Ectodermal cell (in vitro differentiated cells): ENCODE measurements at regions not wholly inside any gene's neighbourhood (a gene's known extent, or its start where the extent isn't known, plus 50 kb on each side); places are given as distances from the start of the nearest gene placed in this dataset.
"Not testable (repeated sequence)": the region's sequence is repeated elsewhere in the genome, so short reads cannot be mapped to it uniquely, and the experiment has no call there.

ENCODE experiments used
- H3K27ac ChIP-seq: 2 replicates; pipeline ENCODE4 v1.7.0; 2013; ENCODE audit warnings: mild to moderate bottlenecking, low read depth, low read length; ENCODE audit not compliant: insufficient read depth, poor library complexity, severe bottlenecking
- H3K27me3 ChIP-seq: 2 replicates; pipeline ENCODE4 v1.7.0; 2013; ENCODE audit warnings: mild to moderate bottlenecking, low read length; ENCODE audit not compliant: insufficient read depth, control insufficient read depth, poor library complexity, severe bottlenecking
- H3K36me3 ChIP-seq: one replicate; pipeline ENCODE4 v1.7.0; 2013; ENCODE audit warnings: low read length; ENCODE audit not compliant: control insufficient read depth, insufficient read depth
- H3K4me1 ChIP-seq: one replicate; pipeline ENCODE4 v1.7.0; 2013; ENCODE audit warnings: low read length; ENCODE audit not compliant: control insufficient read depth, insufficient read depth
- H3K4me3 ChIP-seq: 2 replicates; pipeline ENCODE4 v1.7.0; 2013; ENCODE audit warnings: low read depth, low read length, control low read depth; ENCODE audit not compliant: insufficient read depth
- H3K9me3 ChIP-seq: 2 replicates; pipeline ENCODE4 v1.7.0; 2013; ENCODE audit warnings: mild to moderate bottlenecking, low read length, moderate library complexity; ENCODE audit not compliant: control insufficient read depth
- WGBS, 2 experiments: methylation state at CpG; one replicate each; pipeline ENCODE4 v1.1.7; 2013; ENCODE audit warnings: missing lambda C conversion rate in 2 of 2; 5-methylcytosine and 5-hydroxymethylcytosine counted together

DNA sequence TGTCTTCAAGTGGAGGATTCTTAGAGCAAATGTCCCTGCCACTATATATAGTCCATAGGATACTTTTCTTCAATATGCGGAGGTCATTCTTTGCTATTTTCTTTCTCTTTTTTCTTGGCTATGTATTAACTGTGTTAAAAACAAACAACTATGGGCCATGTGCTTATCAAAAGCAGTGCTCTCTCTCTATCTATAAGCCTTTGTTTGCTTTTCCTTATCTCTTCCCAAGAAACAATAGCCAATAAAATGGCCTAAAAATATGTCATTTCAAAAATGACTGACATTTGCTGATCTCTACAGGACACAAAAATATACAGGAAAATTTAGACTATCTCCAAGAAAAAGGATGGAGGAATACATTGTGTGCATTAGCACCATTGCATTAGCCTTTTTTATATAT is 212.1 kb downstream of the MAF start:
- WGBS, 2 experiments, result 89 to 100% methylated on average over 1 of the region's 1 CpG
- no peak overlapping the region for H3K27ac ChIP-seq

DNA sequence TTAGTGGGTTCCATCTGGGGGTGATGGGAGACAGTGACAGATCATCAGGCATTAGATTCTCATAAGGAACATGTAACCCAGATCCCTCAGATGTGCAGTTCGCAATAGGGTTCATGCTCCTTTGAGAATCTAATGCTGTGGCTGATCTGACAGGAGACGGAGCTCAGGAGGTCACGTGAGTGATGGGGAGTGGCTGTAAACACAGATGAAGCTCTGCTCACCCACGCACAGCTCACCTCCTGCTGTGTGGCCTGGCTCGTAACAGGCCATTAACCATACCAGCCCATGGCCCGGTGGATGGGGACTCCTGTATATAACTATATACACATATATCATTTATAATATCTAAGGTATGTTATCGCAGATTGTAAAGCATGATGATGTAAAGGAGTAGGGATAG is 214.2 kb downstream of the MAF start:
- no peaks in the 10 kb centered on the region for H3K9me3 ChIP-seq
- 90 to 95% methylated on average over 6 of the region's 7 CpGs for WGBS, 2 experiments
- no peaks in the 10 kb centered on the region for H3K27me3 ChIP-seq
- no peaks in the 10 kb centered on the region for H3K4me1 ChIP-seq
- H3K4me3 ChIP-seq, result no peak overlapping the region
- H3K27ac ChIP-seq, result no peak overlapping the region
- no peaks in the 10 kb centered on the region for H3K36me3 ChIP-seq

More for the DNA sequence above, 212.1 kb downstream of the MAF start:
- Histone ChIP-seq H3K27me3 (no peaks in the 10 kb centered on the region), H3K4me3 (no peak overlapping the region), H3K36me3 (no peaks in the 10 kb centered on the region), H3K9me3 (no peaks in the 10 kb centered on the region), H3K4me1 (peaks cover 6% of the 10 kb centered on the region)

DNA sequence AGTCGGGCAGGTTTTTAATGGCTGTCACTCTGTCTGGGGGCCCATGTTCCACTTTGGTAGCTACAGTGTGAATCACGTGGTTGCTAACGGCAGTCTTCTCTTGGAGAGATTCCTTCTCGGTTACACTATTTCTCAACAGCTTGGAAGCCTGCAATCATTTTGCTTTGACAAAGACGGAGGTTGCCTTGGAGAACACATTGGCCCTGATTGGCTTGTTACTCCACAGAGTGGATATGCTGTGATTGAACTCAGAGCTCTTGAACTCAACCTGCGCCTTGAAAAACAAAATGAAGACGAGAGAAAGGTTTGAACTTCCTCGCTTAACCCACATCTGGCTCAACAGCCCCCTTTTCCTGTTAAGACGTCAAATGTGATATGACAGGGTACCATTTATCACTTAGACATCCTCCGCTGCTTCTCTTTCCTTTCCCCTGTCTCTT is 218.9 kb downstream of the MAF start:
- 90 to 92% methylated on average over 10 of the region's 10 CpGs for WGBS, 2 experiments
- H3K9me3 ChIP-seq, result no peaks in the 10 kb centered on the region
- H3K36me3 ChIP-seq, result no peaks in the 10 kb centered on the region
- no peaks in the 10 kb centered on the region for H3K4me1 ChIP-seq
- H3K27ac ChIP-seq, result no peak overlapping the region
- H3K27me3 ChIP-seq, result no peaks in the 10 kb centered on the region
- no peak overlapping the region for H3K4me3 ChIP-seq

DNA sequence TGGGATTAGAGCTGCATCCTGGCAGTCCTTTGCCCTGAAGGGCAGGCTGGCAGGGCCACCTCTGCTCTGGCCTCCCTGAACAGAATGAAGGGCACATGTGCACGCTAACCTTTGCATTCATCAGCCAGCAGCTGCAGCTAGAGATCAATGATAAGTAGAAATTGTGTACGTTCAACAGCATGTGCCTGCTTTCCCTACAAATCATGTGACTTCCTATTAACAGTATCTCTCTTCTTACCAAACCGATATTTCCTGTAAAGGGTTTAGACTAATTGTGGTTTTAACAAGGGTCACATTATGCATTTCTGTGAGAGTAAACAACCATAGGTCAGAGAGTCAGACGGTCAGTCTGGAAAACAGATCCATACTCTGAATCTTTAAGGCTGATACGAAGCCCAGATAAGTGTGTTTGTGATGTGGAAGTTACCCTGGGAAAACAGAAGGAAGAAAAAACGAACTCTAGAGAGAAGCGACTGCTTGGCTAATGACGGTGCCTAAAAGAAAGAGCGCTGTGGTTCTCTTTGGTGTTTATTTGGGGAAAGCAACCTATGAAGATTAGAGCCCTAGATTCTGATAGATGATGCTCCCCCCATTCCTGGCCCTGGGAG is 219.4 kb downstream of the MAF start:
- Histone ChIP-seq H3K36me3 (no peaks in the 10 kb centered on the region), H3K9me3 (no peaks in the 10 kb centered on the region), H3K27ac (no peak overlapping the region), H3K27me3 (no peaks in the 10 kb centered on the region), H3K4me1 (no peaks in the 10 kb centered on the region), H3K4me3 (no peak overlapping the region)
- WGBS, 2 experiments, result 92% methylated on average over 9 of the region's 9 CpGs

DNA sequence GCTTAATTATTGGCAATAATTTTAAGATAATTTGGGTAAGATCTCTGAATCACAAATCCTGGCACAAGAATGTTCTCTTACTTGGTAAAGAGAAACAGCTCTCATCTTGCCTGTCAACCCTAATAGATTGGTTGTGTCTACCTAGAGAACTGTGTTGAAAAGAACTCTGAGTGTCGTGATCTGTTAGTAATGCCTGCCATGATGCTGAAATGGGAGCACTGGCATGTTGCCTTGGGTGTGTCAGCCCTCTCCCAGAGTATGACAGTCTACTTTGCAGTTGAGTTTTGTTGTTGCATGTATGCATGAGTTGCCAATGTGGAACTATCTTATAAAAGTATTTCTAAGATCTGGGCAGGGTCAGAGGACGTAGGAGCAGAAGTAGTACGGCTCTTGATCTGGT is 221.4 kb downstream of the MAF start:
- Histone ChIP-seq H3K9me3 (no peaks in the 10 kb centered on the region), H3K27me3 (no peaks in the 10 kb centered on the region), H3K27ac (no peak overlapping the region), H3K36me3 (no peaks in the 10 kb centered on the region), H3K4me3 (no peak overlapping the region), H3K4me1 (no peaks in the 10 kb centered on the region)
- WGBS, 2 experiments, result 91 to 97% methylated on average over 1 of the region's 3 CpGs

DNA sequence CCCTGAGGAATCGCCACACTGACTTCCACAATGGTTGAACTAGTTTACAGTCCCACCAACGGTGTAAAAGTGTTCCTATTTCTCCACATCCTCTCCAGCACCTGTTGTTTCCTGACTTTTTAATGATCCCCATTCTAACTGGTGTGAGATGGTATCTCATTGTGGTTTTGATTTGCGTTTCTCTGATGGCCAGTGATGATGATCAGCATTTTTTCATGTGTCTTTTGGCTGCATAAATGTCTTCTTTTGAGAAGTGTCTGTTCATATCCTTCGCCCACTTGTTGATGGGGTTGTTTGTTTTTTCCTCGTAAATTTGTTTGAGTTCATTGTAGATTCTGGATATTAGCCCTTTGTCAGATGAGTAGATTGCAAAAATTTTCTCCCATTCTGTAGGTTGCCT is 223.5 kb downstream of the MAF start:
- H3K27ac ChIP-seq, H3K4me3 ChIP-seq, H3K4me1 ChIP-seq, H3K36me3 ChIP-seq, H3K9me3 ChIP-seq, H3K27me3 ChIP-seq: not testable (repeated sequence)
- WGBS, 2 experiments, result 94 to 100% methylated on average over 1 of the region's 5 CpGs

DNA sequence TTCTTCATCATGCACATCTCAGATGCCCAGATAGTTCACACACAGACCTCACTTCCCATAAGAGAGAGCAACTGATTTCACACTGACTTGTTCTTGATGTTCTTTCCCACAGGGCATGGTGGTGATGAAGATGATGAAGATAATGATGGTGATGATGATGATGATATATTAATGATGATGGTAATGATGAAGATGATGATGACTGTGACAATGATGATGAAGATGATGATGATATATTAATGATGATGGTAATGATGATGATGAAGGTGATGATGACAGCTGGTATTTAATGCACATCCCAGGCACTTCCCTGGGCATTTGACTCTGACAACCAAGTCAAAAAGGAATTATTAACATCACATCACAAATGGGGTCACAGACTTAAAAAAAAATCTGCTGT is 225.2 kb downstream of the MAF start:
- Histone ChIP-seq H3K9me3 (no peaks in the 10 kb centered on the region), H3K27ac (no peak overlapping the region), H3K27me3 (no peaks in the 10 kb centered on the region), H3K4me1 (no peaks in the 10 kb centered on the region), H3K36me3 (no peaks in the 10 kb centered on the region), H3K4me3 (no peak overlapping the region)

DNA sequence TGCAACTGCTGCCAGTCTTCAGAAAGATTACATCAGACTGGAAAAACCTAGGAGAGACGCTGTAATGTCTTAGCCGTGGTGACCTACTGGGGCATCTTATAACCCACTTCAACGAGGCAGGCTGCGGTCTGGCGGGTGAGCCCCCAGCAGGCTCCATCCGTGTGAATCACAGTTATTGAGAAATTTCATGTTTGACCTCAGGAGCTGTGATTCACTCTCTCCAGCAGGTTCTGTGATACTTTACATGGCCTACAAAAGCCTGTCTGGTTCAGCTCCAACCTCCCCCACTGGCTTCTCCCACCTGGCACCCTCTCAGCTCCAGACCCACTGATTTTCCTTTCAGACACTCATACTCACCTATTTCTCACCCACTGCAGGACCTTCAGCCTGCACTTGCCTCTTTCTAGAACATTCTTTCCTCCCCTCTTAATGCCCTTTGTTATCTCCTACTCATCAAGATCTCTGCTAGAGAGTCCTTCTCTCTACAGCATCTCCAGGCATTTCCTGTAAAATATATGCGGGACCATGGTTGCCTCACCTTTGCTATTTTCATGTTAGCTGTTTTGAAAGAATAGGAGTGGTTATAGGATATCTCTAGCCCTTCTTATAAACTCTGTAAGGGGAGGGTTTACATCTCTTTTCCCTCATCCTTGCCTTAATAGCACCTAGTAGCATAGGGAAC is 227.9 kb downstream of the MAF start:
- 96% methylated on average over 6 to 7 of the region's 7 CpGs for WGBS, 2 experiments
- H3K36me3 ChIP-seq, result no peaks in the 10 kb centered on the region
- H3K27ac ChIP-seq, result no peak overlapping the region
- no peak overlapping the region for H3K4me3 ChIP-seq
- H3K27me3 ChIP-seq, result no peaks in the 10 kb centered on the region
- H3K9me3 ChIP-seq, result no peaks in the 10 kb centered on the region
- H3K4me1 ChIP-seq, result no peaks in the 10 kb centered on the region

DNA sequence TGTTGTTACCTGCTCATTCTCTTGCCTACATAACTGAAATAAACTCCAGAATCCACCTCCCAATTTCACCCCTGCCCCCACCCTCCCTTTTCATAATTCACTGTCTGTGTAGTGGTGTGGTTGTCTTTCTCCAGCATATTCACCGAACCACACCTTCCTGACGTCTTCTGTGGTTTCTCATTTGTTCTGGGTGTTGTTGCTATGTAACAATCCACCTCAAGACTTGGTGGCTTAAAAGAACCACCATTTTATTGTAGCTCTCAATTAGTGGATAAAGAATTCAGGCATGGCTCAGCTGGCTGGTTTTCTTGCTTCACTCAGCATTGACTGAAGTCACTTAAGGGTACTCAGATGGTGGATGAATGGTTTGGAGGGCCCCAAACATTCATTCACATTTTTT is 229.8 kb downstream of the MAF start:
- no peaks in the 10 kb centered on the region for H3K36me3 ChIP-seq
- WGBS, 2 experiments, result 82% methylated on average over 2 of the region's 2 CpGs; no CpG with 5 or more reads in 1 of the 2 experiments
- no peak overlapping the region for H3K27ac ChIP-seq
- H3K4me1 ChIP-seq, result no peaks in the 10 kb centered on the region
- no peaks in the 10 kb centered on the region for H3K9me3 ChIP-seq
- no peak overlapping the region for H3K4me3 ChIP-seq
- no peaks in the 10 kb centered on the region for H3K27me3 ChIP-seq

DNA sequence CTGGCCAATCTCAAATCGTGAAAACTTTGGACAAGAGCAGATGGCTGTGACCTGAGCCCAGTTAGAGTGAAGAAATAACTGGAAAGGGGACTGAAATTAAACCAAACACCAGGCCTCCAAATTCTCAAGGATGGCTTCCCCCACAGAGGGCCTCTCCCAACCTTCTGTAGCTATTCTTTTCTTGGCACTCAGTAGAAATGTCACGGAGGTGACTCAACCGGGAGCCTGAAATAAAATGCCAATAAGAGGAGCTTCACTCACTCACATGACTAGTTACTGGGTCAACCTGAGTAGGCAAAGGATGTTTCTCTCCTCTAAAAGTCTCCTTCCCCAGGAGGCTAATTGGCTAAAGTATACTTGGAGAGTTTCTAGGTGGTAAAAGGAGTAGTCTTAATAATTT is 230.7 kb downstream of the MAF start:
- Histone ChIP-seq H3K4me3 (no peak overlapping the region), H3K36me3 (no peaks in the 10 kb centered on the region), H3K27ac (no peak overlapping the region), H3K9me3 (no peaks in the 10 kb centered on the region), H3K4me1 (no peaks in the 10 kb centered on the region), H3K27me3 (no peaks in the 10 kb centered on the region)
- WGBS, 2 experiments, result 96% methylated on average over 3 of the region's 3 CpGs
